HepG2 (cell line): ENCODE measurements at regions not wholly inside any gene's neighbourhood (a gene's known extent, or its start where the extent isn't known, plus 50 kb on each side); places are given as distances from the start of the nearest gene placed in this dataset.
"Not testable (repeated sequence)": the region's sequence is repeated elsewhere in the genome, so short reads cannot be mapped to it uniquely, and the experiment has no call there.

Experiments used
- ATAC-seq: fragments of 200-7000 bp; cut with Tn5 transposase; 3 replicates; pipeline ENCODE4 v1.9.1; 2020; ENCODE audit warnings: mild to moderate bottlenecking, moderate library complexity
- BruUV-seq: library from RNA; stranded (reverse); fragments of 400-500 nt; replicated peaks from 2 replicates; lab custom pipeline; 2021; lab: Mats Ljungman, UMichigan
- CTCF ChIA-PET: fragments of 300-600 bp; formaldehyde crosslinking; extraction: SDS; loops from one replicate; lab custom pipeline; 2021; ENCODE audit warnings: low total read pairs, inconsistent platforms, low intra/inter-chr PET ratio; lab: Yijun Ruan, JAX
- POLR2A ChIA-PET: fragments of 350-600 bp; sonication (Branson Sonifier 250); formaldehyde crosslinking; loops from one replicate; lab custom pipeline; 2020; ENCODE audit warnings: antibody characterized with exemption, inconsistent platforms; lab: Yijun Ruan, JAX
- DNase-seq: peaks from one replicate; pipeline ENCODE4 v3.0.0-alpha.2; 2015; ENCODE audit warnings: low spot score
- FAIRE-seq: peaks from 3 replicates; lab custom pipeline; 2011; peaks lifted over from hg19 to GRCh38; lab: Jason Lieb, UNC
- H2AFZ ChIP-seq: one replicate; pipeline ENCODE4 v1.6.1; 2011; ENCODE audit warnings: low read length, inconsistent platforms
- H3K27ac ChIP-seq: fragments of 300-600 bp; 3 replicates; pipeline ENCODE4 v1.8.0; 2011; ENCODE audit warnings: mixed run types, mild to moderate bottlenecking, mixed read lengths, low read length, inconsistent platforms; ENCODE audit not compliant: insufficient read depth; ENCODE audit errors: extremely low read length
- H3K27me3 ChIP-seq, 2 experiments: fragments of 200-600 bp in 1 of 2; 2 replicates in 1 of 2; 3 replicates in 1 of 2; pipeline versions ENCODE4 v1.6.0 to v1.8.0; 2011; ENCODE audit warnings: low read length in 2 of 2, mild to moderate bottlenecking in 2 of 2, moderate library complexity in 2 of 2, inconsistent platforms in 1 of 2; ENCODE audit not compliant: insufficient read depth in 2 of 2, control insufficient read depth in 1 of 2
- H3K36me3 ChIP-seq, 2 experiments: fragments of 200-600 bp in 1 of 2; replicated peaks in 1 of 2; 2 replicates in 1 of 2; 3 replicates in 1 of 2; pipeline versions ENCODE4 v1.5.1 to v1.8.0; 2011; ENCODE audit warnings: low read length in 2 of 2, inconsistent platforms in 1 of 2; ENCODE audit not compliant: insufficient read depth in 2 of 2, control insufficient read depth in 1 of 2
- H3K4me1 ChIP-seq: 2 replicates; pipeline ENCODE4 v1.5.1; 2012; ENCODE audit warnings: low read length, inconsistent platforms; ENCODE audit not compliant: insufficient read depth
- H3K4me2 ChIP-seq: 2 replicates; pipeline ENCODE4 v1.6.0; 2011; ENCODE audit warnings: low read depth, low read length, inconsistent platforms
- H3K4me3 ChIP-seq, 3 experiments: fragments of 200-600 bp in 1 of 3; sonication (generic), shearing (Covaris generic) in 1 of 3; replicated peaks in 1 of 3; 2 replicates each; pipeline ENCODE4 v1.5.1; 2011 to 2016; ENCODE audit warnings: low read length in 3 of 3, inconsistent platforms in 2 of 3, low read depth in 2 of 3, mild to moderate bottlenecking in 2 of 3, control low read depth in 1 of 3, mixed read lengths in 1 of 3; ENCODE audit not compliant: insufficient read depth in 1 of 3
- H3K79me2 ChIP-seq: one replicate; pipeline ENCODE4 v1.6.1; 2011; ENCODE audit warnings: low read length, inconsistent platforms; ENCODE audit not compliant: insufficient read depth
- H3K9ac ChIP-seq: 2 replicates; pipeline ENCODE4 v1.6.0; 2011; ENCODE audit warnings: mild to moderate bottlenecking, low read depth, low read length, inconsistent platforms; ENCODE audit not compliant: insufficient read depth
- H3K9me3 ChIP-seq: 2 replicates; pipeline ENCODE4 v1.5.1; 2012; ENCODE audit warnings: mild to moderate bottlenecking, low read length
- H4K20me1 ChIP-seq: 2 replicates; pipeline ENCODE4 v1.6.0; 2011; ENCODE audit warnings: inconsistent platforms, mild to moderate bottlenecking, low read length, moderate library complexity; ENCODE audit not compliant: insufficient read depth
- HNRNPLL ChIP-seq: fragments of 200-400 bp; formaldehyde crosslinking; IDR thresholded peaks from 2 replicates; pipeline ENCODE4 v1.6.1; 2017; ENCODE audit warnings: mild to moderate bottlenecking, low read depth, low read length; ENCODE audit not compliant: poor library complexity, severe bottlenecking
- PLRG1 ChIP-seq: fragments of 450-650 bp; conservative IDR thresholded peaks from 2 replicates; pipeline ENCODE4 v1.6.1; 2016
- PRDM4 ChIP-seq: sonication (generic); formaldehyde crosslinking; IDR thresholded peaks from 2 replicates; pipeline ENCODE4 v1.9.0; 2021; ENCODE audit warnings: missing genetic modification reagents, borderline replicate concordance
- SYNCRIP ChIP-seq: fragments of 200-400 bp; formaldehyde crosslinking; IDR thresholded peaks from 2 replicates; pipeline ENCODE4 v1.6.1; 2018; ENCODE audit warnings: mild to moderate bottlenecking, low read depth, low read length; ENCODE audit not compliant: insufficient read depth
- ZNF646 ChIP-seq: sonication (generic); formaldehyde crosslinking; IDR thresholded peaks from 2 replicates; pipeline ENCODE4 v1.9.0; 2021; ENCODE audit warnings: mild to moderate bottlenecking, missing genetic modification reagents
- WGBS: methylation state at CpG from one replicate; pipeline ENCODE4 v1.1.6; 2017; ENCODE audit warnings: low lambda C conversion rate; 5-methylcytosine and 5-hydroxymethylcytosine counted together
- in situ Hi-C: cut with HindIII; loops from 2 replicates; pipeline ENCODE4 v1.10.0; 2017; ENCODE audit warnings: low pct_unique_long_range_greater_than_20kb; ENCODE audit not compliant: extremely low pct_ligation_motif_present
- intact Hi-C: fragments of 100-400 bp; cut with micrococcal nuclease; formaldehyde crosslinking; loops from one replicate; pipeline ENCODE4 v1.10.0; 2022; ENCODE audit not compliant: unreplicated experiment

GRCh38 chr22:44618910-44619309, 83.1 kb upstream of the PRR5 start:
- TF ChIP-seq ZNF646 (CRISPR knock-in tag), result peak; percentile 80
- POLR2A ChIA-PET, H4K20me1 ChIP-seq, BruUV-seq, CTCF ChIA-PET, DNase-seq, H3K9me3 ChIP-seq, H3K79me2 ChIP-seq, H3K4me1 ChIP-seq, FAIRE-seq, H2AFZ ChIP-seq, H3K27ac ChIP-seq, H3K36me3 ChIP-seq, H3K9ac ChIP-seq, ATAC-seq, H3K4me2 ChIP-seq, H3K27me3 ChIP-seq, intact Hi-C loops, in situ Hi-C loops, H3K4me3 ChIP-seq: not testable (repeated sequence)
- 81% methylated on average over 6 of the region's 6 CpGs for whole genome bisulfite sequencing

- Histone ChIP-seq H3K4me2 (no peak overlapping the region), H3K27me3 (peaks cover 5% of the 10 kb centered on the region in 2 experiments; a peak in 3 of 5 replicates), H3K36me3 (no peaks in the 10 kb centered on the region), H3K9ac (no peak overlapping the region), H4K20me1 (no peaks in the 10 kb centered on the region), H3K4me3 (no peak overlapping the region), H3K79me2 (no peaks in the 10 kb centered on the region), H3K27ac (no peak overlapping the region), H3K4me1 (no peaks in the 10 kb centered on the region), H2AFZ (no peak overlapping the region), H3K9me3 (peaks cover 3% of the 10 kb centered on the region; the same call in 1 of the 2 replicates)
- ChIA-PET CTCF (no interaction called here), POLR2A (no interaction called here)
- BruUV-seq, result no TSS peak
- DNase-seq (no peak), ATAC-seq (no peak), FAIRE-seq (no peak)
- in situ Hi-C loops, result no loop called here
- intact Hi-C loops, result no loop called here
- WGBS, result 41% methylated on average over 6 of the region's 17 CpGs
- no peak for TF ChIP-seq HNRNPLL
- no peak for TF ChIP-seq PLRG1
- no peak for TF ChIP-seq PRDM4
- no peak for TF ChIP-seq SYNCRIP
Observed at GRCh38 chr22:44618400-44618799, 83.6 kb upstream of the PRR5 start.
